Keratinocyte (primary cell): ENCODE measurements at regions not wholly inside any gene's neighbourhood (a gene's known extent, or its start where the extent isn't known, plus 50 kb on each side); places are given as distances from the start of the nearest gene placed in this dataset.

Experiments used
- DNase-seq: peaks from one replicate; pipeline ENCODE4 v3.0.0-alpha.2; 2011; ENCODE audit warnings: low read depth, missing footprints, low spot score
- FAIRE-seq: peaks from 2 replicates; lab custom pipeline; 2011; peaks lifted over from hg19 to GRCh38; lab: Jason Lieb, UNC
- H2AFZ ChIP-seq: 2 replicates; pipeline ENCODE4 v1.6.0; 2012; ENCODE audit warnings: low read length, control low read depth, inconsistent platforms; ENCODE audit not compliant: control insufficient read depth
- H3K27ac ChIP-seq: 2 replicates; pipeline ENCODE4 v1.5.1; 2011; ENCODE audit warnings: low read length; ENCODE audit not compliant: control insufficient read depth, insufficient read depth
- H3K27me3 ChIP-seq: 3 replicates; pipeline ENCODE4 v1.6.0; 2011; ENCODE audit warnings: low read length; ENCODE audit not compliant: control insufficient read depth, insufficient read depth; ENCODE audit errors: extremely low read depth
- H3K36me3 ChIP-seq, 2 experiments: 2 replicates in 1 of 2; 3 replicates in 1 of 2; pipeline ENCODE4 v1.5.1; 2011; ENCODE audit warnings: low read length in 2 of 2, mild to moderate bottlenecking in 1 of 2; ENCODE audit not compliant: control insufficient read depth in 2 of 2, insufficient read depth in 2 of 2; ENCODE audit errors: extremely low read depth in 1 of 2
- H3K4me1 ChIP-seq: 3 replicates; pipeline ENCODE4 v1.5.1; 2011; ENCODE audit warnings: low read length; ENCODE audit not compliant: control insufficient read depth, insufficient read depth; ENCODE audit errors: extremely low read depth
- H3K4me2 ChIP-seq: 3 replicates; pipeline ENCODE4 v1.6.0; 2011; ENCODE audit warnings: low read depth, low read length; ENCODE audit not compliant: control insufficient read depth, insufficient read depth; ENCODE audit errors: extremely low read depth
- H3K4me3 ChIP-seq, 3 experiments: fragments of 200-600 bp in 1 of 3; sonication (generic) in 1 of 3; 2 replicates in 2 of 3; 3 replicates in 1 of 3; pipeline ENCODE4 v1.5.1; 2011 to 2016; ENCODE audit warnings: low read length in 3 of 3, mild to moderate bottlenecking in 3 of 3, control low read depth in 2 of 3, inconsistent platforms in 1 of 3, low read depth in 1 of 3, mixed read lengths in 1 of 3, mixed run types in 1 of 3, moderate library complexity in 1 of 3; ENCODE audit not compliant: control insufficient read depth in 2 of 3, insufficient read depth in 2 of 3; ENCODE audit errors: extremely low read depth in 1 of 3
- H3K79me2 ChIP-seq: 2 replicates; pipeline ENCODE4 v1.6.0; 2012; ENCODE audit warnings: low read length; ENCODE audit not compliant: control insufficient read depth, insufficient read depth
- H3K9ac ChIP-seq: 3 replicates; pipeline ENCODE4 v1.6.0; 2011; ENCODE audit warnings: low read length; ENCODE audit not compliant: control insufficient read depth, insufficient read depth; ENCODE audit errors: extremely low read depth
- H3K9me1 ChIP-seq: 3 replicates; pipeline ENCODE4 v1.6.0; 2011; ENCODE audit warnings: low read length; ENCODE audit not compliant: control insufficient read depth, insufficient read depth; ENCODE audit errors: extremely low read depth
- H3K9me3 ChIP-seq: 2 replicates; pipeline ENCODE4 v1.5.1; 2012; ENCODE audit warnings: low read depth, low read length; ENCODE audit not compliant: control insufficient read depth
- H4K20me1 ChIP-seq: 3 replicates; pipeline ENCODE4 v1.6.0; 2011; ENCODE audit warnings: low read length; ENCODE audit not compliant: control insufficient read depth, insufficient read depth; ENCODE audit errors: extremely low read depth
- CTCF ChIP-seq, 3 experiments: IDR thresholded peaks in 1 of 3; conservative IDR thresholded peaks in 1 of 3; optimal IDR thresholded peaks in 1 of 3; 2 replicates in 2 of 3; 3 replicates in 1 of 3; pipeline versions ENCODE3 to v1.5.1; 2011; ENCODE audit warnings: low read length in 3 of 3, mild to moderate bottlenecking in 3 of 3, moderate library complexity in 2 of 3, control low read depth in 1 of 3, inconsistent platforms in 1 of 3; ENCODE audit not compliant: insufficient read depth in 2 of 3; ENCODE audit errors: extremely low read depth in 1 of 3
- EZH2 ChIP-seq: IDR thresholded peaks from one replicate; pipeline ENCODE4 v1.6.1; 2012; ENCODE audit warnings: inconsistent platforms, mild to moderate bottlenecking, low read length, moderate library complexity
- dilution Hi-C: fragments of 300-500 bp; cut with MboI; formaldehyde crosslinking; loops from one replicate; pipeline ENCODE4 v1.7.0; 2020; ENCODE audit warnings: low sequenced_read_pairs; ENCODE audit not compliant: extremely low pct_ligation_motif_present

- dilution Hi-C loops, result no loop called here
- no peak overlapping the region for H3K4me2 ChIP-seq
Observed at GRCh38 chrX:150032742-150033141, 94.5 kb upstream of the EOLA2 start.

GRCh38 chrX:150034788-150035187 lies 96.5 kb upstream of the EOLA2 start:
- FAIRE-seq, result no peak
- no peak for DNase-seq
- Histone ChIP-seq H3K79me2 (no peaks in the 10 kb centered on the region), H3K4me2 (no peak overlapping the region), H3K4me1 (peaks cover 30% of the 10 kb centered on the region), H3K9ac (no peak overlapping the region), H3K27ac (no peak overlapping the region), H3K9me1 (no peaks in the 10 kb centered on the region), H3K36me3 (no peaks in the 10 kb centered on the region), H4K20me1 (no peaks in the 10 kb centered on the region), H2AFZ (no peak overlapping the region), H3K9me3 (no peaks in the 10 kb centered on the region), H3K27me3 (no peaks in the 10 kb centered on the region), H3K4me3 (no peak overlapping the region)
- dilution Hi-C loops, result no loop called here
- no peak for TF ChIP-seq CTCF (optimal IDR thresholded peaks at IDR 0.05 in 1 of 3, IDR thresholded peaks at IDR 0.05 in 1 of 3, conservative IDR thresholded peaks at IDR 0.05 in 1 of 3; ENCODE audit: extremely low read depth in 1 of 3, insufficient read depth in 2 of 3, low read length in 3 of 3)
- TF ChIP-seq EZH2, result no peak

More at GRCh38 chrX:150032742-150033141, 94.5 kb upstream of the EOLA2 start:
- DNase-seq, result peak; percentile 17
- Histone ChIP-seq H3K4me1 (peaks cover 27% of the 10 kb centered on the region), H3K79me2 (no peaks in the 10 kb centered on the region), H3K36me3 (no peaks in the 10 kb centered on the region), H4K20me1 (no peaks in the 10 kb centered on the region), H3K4me3 (no peak overlapping the region), H3K9me1 (no peaks in the 10 kb centered on the region), H2AFZ (no peak overlapping the region), H3K27ac (no peak overlapping the region), H3K9ac (no peak overlapping the region), H3K27me3 (no peaks in the 10 kb centered on the region), H3K9me3 (no peaks in the 10 kb centered on the region)
- no peak for TF ChIP-seq EZH2
- no peak for TF ChIP-seq CTCF (optimal IDR thresholded peaks at IDR 0.05 in 1 of 3, IDR thresholded peaks at IDR 0.05 in 1 of 3, conservative IDR thresholded peaks at IDR 0.05 in 1 of 3; ENCODE audit: extremely low read depth in 1 of 3, insufficient read depth in 2 of 3, low read length in 3 of 3)
- peak; percentile 91 for FAIRE-seq
